ENCODE measurements at regions not wholly inside any gene's neighbourhood (a gene's known extent, or its start where the extent isn't known, plus 50 kb on each side); places are given as distances from the start of the nearest gene placed in this dataset.

- no peaks in the 10 kb centered on the region for H3K9me2 ChIP-seq (replicated peaks; ENCODE audit: insufficient read depth, low read length)
- TF ChIP-seq CTCF (IDR thresholded peaks at IDR 0.05; ENCODE audit: low read length) (no peak), EZH2phosphoT487 (IDR thresholded peaks at IDR 0.05; ENCODE audit: low read length) (no peak), EZH2 (optimal IDR thresholded peaks at IDR 0.05; ENCODE audit: low read depth, low read length) (no peak)
- no peaks in the 10 kb centered on the region for H4K20me1 ChIP-seq (ENCODE audit: insufficient read depth, low read length)
- H2AFZ ChIP-seq (ENCODE audit: low read length), result no peak overlapping the region
- H3F3A ChIP-seq (ENCODE audit: insufficient read depth, low read length), result no peaks in the 10 kb centered on the region
- H3K36me3 ChIP-seq (replicated peaks; ENCODE audit: insufficient read depth, low read length), result no peaks in the 10 kb centered on the region
- no peaks in the 10 kb centered on the region for H3K27me3 ChIP-seq (replicated peaks; ENCODE audit: insufficient read depth, low read length)
- H3K4me3 ChIP-seq (ENCODE audit: low read length), result no peak overlapping the region
- H3K9me3 ChIP-seq (replicated peaks; ENCODE audit: insufficient read depth, low read length), result no peaks in the 10 kb centered on the region
- no peaks in the 10 kb centered on the region for H3K4me1 ChIP-seq (ENCODE audit: low read length)
- DNase-seq, result no peak
- H3K9ac ChIP-seq (ENCODE audit: low read length), result no peak overlapping the region
- H3K4me2 ChIP-seq (ENCODE audit: low read depth, low read length), result no peak overlapping the region
- H3K79me2 ChIP-seq (ENCODE audit: low read length), result no peaks in the 10 kb centered on the region
- no peak overlapping the region for H3K27ac ChIP-seq (ENCODE audit: low read length)
Observed at GRCh38 chr6:126524811-126525326, 185.0 kb downstream of the CENPW start.

GRCh38 chr6:126526547-126526946, 186.6 kb downstream of the CENPW start:
- Histone ChIP-seq H4K20me1 (ENCODE audit: insufficient read depth, low read length) (no peaks in the 10 kb centered on the region), H3K27ac (ENCODE audit: low read length) (no peak overlapping the region), H3K4me1 (ENCODE audit: low read length) (no peaks in the 10 kb centered on the region), H3F3A (ENCODE audit: insufficient read depth, low read length) (no peaks in the 10 kb centered on the region), H3K9ac (ENCODE audit: low read length) (no peak overlapping the region), H3K4me3 (ENCODE audit: low read length) (no peak overlapping the region), H3K27me3 (replicated peaks; ENCODE audit: insufficient read depth, low read length) (no peaks in the 10 kb centered on the region), H3K36me3 (replicated peaks; ENCODE audit: insufficient read depth, low read length) (no peaks in the 10 kb centered on the region), H3K4me2 (ENCODE audit: low read depth, low read length) (no peak overlapping the region), H3K9me3 (replicated peaks; ENCODE audit: insufficient read depth, low read length) (no peaks in the 10 kb centered on the region), H3K9me2 (replicated peaks; ENCODE audit: insufficient read depth, low read length) (no peaks in the 10 kb centered on the region), H2AFZ (ENCODE audit: low read length) (no peak overlapping the region), H3K79me2 (ENCODE audit: low read length) (no peaks in the 10 kb centered on the region)
- DNase-seq, result no peak
- TF ChIP-seq EZH2phosphoT487 (IDR thresholded peaks at IDR 0.05; ENCODE audit: low read length) (no peak), CTCF (IDR thresholded peaks at IDR 0.05; ENCODE audit: low read length) (no peak), EZH2 (optimal IDR thresholded peaks at IDR 0.05; ENCODE audit: low read depth, low read length) (no peak)

- DNase-seq, result no peak
- Histone ChIP-seq H3K79me2 (ENCODE audit: low read length) (no peaks in the 10 kb centered on the region), H3K9me3 (replicated peaks; ENCODE audit: insufficient read depth, low read length) (no peaks in the 10 kb centered on the region), H3K27me3 (replicated peaks; ENCODE audit: insufficient read depth, low read length) (no peaks in the 10 kb centered on the region), H3K36me3 (replicated peaks; ENCODE audit: insufficient read depth, low read length) (no peaks in the 10 kb centered on the region), H3K9ac (ENCODE audit: low read length) (no peak overlapping the region), H3K9me2 (replicated peaks; ENCODE audit: insufficient read depth, low read length) (no peaks in the 10 kb centered on the region), H3K4me2 (ENCODE audit: low read depth, low read length) (no peak overlapping the region), H3K4me3 (ENCODE audit: low read length) (no peak overlapping the region), H3K4me1 (ENCODE audit: low read length) (no peaks in the 10 kb centered on the region), H3F3A (ENCODE audit: insufficient read depth, low read length) (no peaks in the 10 kb centered on the region), H3K27ac (ENCODE audit: low read length) (no peak overlapping the region), H2AFZ (ENCODE audit: low read length) (no peak overlapping the region), H4K20me1 (ENCODE audit: insufficient read depth, low read length) (no peaks in the 10 kb centered on the region)
- TF ChIP-seq EZH2phosphoT487 (IDR thresholded peaks at IDR 0.05; ENCODE audit: low read length), result no peak
- TF ChIP-seq CTCF (IDR thresholded peaks at IDR 0.05; ENCODE audit: low read length), result no peak
- TF ChIP-seq EZH2 (optimal IDR thresholded peaks at IDR 0.05; ENCODE audit: low read depth, low read length), result no peak
Observed at GRCh38 chr6:126526996-126527606, 187.2 kb downstream of the CENPW start.
